T follicular helper cell (primary cell): ENCODE measurements at regions not wholly inside any gene's neighbourhood (a gene's known extent, or its start where the extent isn't known, plus 50 kb on each side); places are given as distances from the start of the nearest gene placed in this dataset.

ENCODE experiments used
- DNase-seq: peaks from one replicate; pipeline ENCODE4 v3.0.0-alpha.2; 2020; ENCODE audit warnings: low read depth

DNA sequence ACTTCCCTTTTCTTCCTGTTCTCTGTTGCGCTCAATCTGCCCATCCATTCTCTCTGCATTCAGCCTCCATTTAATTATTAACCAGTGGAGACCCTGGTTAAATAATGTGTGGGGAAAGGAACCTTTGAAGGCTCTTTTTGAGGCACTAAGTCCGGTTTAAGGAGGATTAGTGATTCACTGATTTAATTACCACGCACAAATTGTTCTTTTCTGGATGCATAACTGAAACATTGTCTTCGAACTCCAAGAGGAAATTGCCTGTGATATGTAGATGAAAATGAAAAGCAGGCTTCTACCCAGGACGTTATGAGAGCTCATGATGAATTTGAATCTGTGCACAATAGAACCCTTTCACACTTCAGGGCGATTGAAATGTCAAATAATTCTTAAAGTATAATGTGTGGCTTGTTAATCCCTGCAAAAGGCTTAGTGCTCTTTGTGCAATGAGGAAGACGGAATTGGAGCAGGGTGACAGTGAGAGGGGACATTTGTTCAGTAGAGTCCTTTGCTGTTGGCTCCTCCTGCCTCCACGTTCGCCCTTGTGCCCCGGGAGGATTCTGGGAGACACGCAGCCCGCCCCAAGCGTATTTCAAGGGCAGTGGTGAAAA lies 51.1 kb upstream of the ZNF236 start:
- DNase-seq: no peak

DNA sequence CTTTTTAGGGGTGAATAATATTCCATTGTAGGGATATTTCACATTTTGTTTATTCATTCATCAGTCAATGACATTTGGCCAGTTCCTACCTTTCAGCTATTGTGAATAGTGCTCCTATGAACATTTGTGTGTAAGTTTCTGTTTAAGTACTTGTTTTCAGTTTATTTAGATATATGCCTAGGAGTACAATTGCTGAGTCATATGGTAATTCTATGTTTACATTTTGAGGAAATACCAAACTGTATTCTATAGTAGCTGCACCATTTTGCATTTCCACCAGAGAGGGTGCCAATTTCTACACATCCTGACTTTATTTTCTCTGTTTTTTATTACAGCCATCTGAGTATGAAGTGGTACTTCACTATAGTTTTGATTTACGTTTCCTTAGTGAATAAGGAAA lies 54.4 kb upstream of the ZNF236 start:
- no peak for DNase-seq

DNA sequence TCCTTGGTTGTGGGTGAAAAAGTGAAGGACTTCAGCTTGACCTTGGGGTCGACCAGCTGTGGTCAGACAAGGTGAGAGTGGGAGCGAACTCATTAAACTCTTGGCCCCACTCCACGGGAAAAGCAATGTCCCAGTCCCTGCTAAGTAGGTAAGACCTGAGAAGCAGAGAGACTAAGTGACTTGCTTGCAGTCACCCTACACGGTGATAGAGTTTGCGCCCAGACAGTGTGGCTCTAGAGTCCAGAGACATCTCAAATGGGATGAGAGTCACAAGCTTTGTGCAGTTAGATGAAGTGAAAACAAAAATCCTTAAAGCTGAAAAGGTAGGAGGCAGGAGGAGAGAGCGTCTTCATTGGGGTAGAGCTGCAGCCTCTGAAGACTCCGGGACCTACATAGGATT lies 55.9 kb upstream of the ZNF236 start:
- DNase-seq: no peak

DNA sequence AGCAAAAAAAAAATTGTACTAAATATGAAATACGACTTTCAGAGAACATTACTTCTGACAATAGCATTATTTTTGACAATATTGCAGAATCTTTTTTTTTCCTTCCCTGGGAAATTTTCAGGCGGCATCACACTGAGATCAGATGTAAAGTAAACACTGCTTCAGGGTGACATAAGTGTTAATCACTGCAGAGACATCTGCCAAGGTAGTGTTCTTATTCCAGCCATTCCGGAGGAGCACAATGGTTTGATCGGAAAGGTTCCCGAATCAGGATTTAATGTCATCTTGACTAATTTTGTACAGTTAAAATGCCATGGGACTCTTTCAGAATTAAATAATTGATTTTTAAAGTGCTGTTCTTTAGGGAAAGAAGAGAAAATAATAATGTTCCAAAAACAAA lies 56.7 kb upstream of the ZNF236 start:
- no peak for DNase-seq

DNA sequence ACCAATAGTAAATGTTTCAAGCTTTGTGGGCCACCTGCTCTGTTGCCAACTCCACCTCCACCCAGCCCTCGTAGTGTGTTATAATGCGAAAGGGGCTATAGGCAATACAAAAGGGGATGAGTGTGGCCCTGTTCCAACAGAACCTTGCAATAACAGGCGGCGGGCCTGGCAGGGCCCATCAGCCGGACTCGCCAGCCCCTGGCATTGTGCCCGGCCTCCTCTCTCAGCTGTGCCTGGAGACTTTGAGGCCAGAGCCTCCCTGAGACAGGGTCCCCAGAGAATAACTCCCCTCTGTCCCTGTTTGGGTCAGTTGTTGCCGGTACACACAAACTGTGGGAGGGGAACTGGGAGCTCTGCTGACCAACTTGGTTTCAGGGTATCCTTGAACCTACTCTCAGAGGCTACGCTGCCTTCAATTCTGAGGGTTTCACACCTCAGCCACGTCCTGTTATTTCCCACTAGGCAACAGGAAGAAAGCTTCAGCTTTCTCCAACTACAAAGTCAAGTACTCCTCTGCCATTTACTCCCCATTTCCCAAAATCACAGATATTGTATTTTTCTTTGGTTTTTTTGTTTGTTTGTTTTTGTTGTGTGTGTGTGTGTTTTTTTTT lies 58.0 kb upstream of the ZNF236 start:
- no peak for DNase-seq

DNA sequence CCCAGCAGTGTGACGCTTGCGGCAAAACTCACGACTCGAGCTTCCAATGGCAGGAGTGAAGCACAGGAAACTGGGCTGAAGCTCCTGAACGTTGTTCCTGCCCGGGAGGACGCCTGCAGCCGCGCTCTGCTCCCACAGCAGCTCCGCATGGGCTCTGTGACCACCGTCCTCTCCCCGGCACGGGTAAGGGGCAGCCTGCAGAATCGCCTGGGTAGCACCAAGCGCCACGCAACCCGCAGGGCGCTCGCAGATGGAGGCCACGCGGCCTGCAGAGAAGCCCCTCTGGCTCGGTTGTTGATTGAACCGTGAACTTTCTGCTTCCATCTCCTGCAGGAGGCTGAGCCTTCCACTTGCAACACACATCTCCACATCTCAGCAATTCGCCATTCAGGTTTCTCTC lies 63.3 kb upstream of the ZNF236 start:
- DNase-seq: no peak

DNA sequence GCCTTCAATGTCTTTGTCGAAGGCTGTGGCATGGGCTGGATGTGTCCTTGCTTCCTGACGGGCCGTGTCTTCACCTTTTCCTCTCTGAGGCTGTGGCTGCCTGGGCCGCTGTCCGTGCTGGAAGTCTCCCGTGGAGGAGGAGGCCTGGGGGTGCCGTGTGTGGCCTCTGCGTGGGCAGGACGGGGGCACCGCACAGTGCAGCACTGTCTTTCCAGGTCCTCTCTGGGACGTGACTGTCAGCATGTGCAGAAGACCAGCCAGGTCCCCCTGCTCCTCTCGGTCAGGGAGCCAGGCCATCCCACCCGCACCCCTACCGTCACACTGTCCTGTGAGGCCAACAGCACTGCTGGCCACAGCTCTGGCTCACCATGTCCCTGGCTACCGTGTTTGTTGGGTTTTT lies 64.4 kb upstream of the ZNF236 start:
- no peak for DNase-seq

DNA sequence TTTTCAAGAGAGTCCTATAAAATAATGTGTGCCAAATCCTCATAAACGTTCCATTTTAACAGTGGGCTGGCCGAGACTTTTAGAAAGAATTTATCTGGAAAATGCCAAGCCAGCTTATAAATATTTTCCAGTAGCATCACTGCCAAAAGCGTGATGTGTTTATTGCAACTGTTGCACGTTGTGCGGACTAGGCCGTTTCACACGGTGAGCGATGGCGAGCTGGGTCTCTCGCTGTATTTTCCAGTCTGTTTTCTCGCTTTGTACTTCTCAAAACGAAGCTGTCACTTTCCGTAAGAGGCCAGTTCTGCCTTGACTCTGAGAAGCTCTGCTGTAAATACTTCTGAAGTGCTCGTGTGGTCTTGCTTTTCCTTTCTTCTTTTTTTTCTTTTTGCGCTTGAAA lies 65.0 kb upstream of the ZNF236 start:
- no peak for DNase-seq

DNA sequence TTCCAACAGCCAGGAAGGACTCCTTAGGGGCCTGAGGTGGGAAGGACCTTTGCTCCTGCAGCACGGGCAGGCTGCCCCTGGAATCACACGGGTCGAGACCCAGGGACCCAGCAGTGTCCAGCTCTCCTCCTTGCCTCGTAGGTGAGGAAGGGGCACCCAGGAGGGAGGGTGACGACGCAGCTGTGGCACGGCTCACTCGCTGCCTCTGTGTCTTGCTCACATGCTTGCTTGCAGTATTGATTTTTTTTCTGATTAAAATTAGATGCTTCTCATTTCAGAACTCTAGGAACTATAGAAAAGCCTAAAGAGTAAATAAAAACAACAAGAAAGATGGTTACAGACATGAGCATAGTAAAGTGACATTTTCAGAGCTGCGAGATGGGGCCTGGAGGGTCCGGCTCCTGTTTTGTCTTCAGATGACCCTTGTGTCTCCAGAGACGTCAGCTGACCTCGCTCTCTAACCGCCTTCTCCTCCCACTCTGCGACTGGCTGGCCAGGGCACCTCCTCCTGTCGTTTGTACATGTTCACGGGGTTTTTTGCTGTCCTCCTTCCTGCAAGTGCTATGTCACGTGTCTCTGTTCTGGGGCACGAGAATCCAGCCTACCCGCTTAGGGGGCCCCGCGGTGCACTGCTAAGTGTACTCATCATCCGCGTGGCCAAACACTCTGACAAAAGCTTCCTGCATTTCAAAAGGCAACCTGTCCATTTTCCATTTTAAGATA lies 65.7 kb upstream of the ZNF236 start:
- DNase-seq: no peak

DNA sequence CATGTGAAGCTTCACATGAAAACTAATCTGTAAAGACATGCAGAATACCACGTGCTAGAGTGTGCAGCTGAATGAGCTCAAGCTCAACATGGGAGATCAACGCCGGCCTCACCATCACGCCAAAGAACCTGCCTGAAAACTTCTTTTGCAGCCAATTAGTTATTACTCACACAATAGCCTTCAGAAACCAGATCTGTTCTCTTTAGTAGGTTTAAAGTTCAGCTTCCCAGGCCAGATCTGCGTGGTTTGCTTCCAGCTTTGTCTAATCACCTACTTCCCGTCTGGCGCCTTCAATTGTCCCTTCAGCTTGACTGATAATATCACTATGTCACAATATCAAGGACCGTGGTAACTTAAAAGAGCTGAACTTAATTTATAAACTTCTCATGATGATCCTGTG lies 68.0 kb upstream of the ZNF236 start:
- DNase-seq: no peak

DNA sequence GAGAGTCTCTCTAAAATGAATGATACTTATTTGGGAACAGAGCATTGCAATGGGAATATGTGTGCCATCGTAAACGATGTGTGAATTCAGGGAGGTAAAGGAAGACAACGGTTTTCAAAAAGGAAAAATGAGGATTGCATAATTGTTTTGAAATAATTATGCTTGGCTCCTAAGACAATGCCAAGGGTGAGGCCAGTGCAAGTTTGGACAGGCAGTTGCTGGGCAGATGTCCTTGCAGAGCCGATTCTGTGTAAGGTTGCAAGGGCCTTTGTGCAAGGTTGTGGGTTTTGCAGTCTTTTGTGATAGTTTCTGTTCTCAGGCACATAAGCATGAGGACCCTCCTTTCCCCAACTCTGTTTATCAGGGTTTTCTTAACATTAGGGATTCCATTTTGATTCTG lies 70.0 kb upstream of the ZNF236 start:
- no peak for DNase-seq

DNA sequence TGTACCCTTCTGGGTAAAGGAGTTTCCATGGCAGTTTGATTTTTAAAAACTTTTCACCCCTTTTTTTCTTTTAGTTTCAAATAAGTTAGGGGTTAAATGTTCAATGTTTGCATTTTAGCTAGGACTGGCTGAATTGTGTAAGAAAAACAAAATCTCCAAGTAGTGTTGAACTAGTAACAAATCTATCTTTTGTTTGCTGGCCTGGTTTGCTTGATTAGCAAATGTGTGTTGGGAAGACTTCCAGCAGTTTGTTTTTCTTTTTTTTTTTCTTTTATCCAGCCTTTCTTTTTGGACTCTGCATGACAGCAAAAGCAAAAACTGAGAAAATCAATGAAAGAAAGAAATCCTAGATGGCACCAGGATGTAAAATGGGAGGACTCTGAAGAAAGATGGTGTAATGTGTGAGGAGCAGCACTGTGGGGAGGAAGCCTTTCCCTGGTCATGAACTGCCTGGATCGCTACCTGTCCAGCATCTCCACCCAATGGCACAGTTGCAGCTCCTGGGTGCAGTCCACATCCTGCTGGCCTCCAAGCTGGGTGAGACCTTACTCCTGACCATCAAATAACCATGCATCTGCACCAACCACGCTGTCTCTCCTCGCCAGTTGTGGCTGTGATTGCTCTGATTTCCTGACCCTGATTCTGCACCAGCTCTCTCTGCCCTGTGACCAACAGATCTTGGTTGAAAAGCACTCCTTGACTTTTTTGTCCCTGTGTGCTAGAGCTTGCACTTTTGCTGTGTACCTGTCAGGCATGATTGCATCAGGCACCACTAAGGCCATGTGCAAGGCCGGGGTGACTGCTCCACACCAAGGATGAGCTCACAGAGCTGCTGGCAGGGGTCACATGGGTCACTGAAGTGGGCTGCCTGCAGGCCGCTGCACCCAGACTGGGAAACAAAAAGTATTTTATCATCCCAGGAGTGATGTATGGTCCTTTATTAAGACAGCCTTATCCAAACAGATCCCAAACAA lies 71.2 kb upstream of the ZNF236 start:
- no peak for DNase-seq

DNA sequence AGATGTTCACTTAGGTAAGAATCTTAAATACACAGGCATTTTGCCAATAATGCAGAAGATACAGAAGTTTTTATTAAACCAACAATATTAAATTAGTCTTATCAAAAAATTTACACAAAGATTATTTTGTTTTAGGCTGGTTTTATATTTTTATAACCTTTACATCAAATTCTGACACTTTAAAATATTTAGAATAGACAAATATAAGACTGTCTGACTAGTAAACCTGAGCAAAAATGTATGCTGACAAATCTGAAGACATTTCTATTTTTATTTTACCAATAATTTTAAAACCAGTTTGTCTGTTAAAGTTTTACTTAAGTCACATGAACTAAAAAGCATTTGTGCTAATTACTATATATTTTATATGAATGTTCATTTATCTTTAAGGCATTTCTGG lies 72.1 kb upstream of the ZNF236 start:
- DNase-seq: no peak

DNA sequence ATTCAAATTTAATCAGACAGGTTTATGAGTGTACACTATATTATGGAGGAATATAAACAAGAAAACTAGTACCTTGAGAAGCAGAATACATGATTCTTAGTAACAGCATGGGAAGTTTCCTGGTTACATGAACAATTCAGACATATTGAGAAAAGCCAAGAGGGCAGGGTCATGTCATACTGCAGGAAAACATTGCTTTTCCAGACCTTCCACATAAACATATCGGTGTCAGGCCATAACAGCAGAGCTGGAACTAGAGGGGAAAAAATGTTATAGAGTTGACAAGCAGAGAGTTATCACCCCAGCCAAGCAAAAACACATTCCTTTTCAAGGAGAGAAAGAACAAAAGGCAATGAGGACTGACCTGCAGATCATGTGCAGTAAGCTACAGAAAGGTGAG lies 74.7 kb upstream of the ZNF236 start:
- DNase-seq: no peak

DNA sequence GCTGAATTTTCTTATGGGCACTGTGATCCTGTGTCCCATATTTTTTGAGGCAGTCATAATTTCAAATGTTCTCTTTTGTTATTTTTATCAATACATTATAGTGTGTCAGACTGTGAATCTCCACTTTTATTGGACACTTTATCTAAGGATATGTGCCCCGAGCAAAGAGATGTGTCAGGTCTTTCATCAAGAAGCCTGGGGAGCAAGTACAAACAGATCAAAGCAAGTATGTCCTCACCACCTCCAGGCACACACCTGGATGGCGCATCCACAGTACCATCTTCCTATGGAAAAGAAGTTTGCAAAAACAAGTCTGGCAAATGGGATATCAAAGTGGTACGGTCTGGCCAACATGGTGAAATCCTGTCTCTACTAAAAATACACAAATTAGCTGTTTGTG lies 81.0 kb upstream of the ZNF236 start:
- DNase-seq: no peak

DNA sequence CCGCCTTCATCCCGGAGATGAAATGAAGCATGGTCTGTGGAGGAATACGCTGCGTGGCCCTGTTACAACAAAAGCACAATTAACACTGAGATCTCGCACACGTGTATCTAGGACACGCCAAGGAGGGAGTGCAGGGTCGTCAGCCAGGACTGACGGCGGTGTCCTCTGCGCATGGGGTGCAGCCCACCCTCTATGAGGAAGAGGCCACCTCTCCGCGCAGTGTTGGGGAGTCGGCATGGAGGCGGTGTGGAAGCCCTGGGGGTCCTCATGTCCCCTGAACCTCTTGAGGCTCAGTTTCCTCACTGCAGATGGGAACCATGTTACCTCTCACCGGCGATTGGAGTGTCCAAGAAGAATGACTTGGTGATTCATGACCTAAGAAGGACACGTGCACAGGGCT lies 86.0 kb upstream of the ZNF236 start:
- DNase-seq: no peak

DNA sequence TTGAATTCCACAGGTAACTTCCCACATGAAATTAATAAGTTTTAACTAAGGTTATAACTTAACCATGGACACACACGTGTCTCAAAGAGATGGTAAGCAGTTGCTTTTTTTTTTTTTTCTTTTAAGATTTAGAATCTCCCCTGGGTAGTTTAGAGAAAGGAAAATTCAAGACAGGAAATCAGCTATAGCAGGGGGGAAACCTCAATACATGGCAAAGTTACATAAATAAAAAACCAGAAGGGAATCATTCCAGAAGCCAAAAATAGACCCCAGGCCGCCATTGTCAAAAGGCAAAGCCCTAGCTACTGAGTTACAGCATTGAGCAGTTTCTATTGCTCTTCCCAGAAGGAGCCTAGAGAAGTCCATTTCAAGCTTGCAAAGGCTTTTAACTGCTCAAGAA lies 91.5 kb upstream of the ZNF236 start:
- no peak for DNase-seq

DNA sequence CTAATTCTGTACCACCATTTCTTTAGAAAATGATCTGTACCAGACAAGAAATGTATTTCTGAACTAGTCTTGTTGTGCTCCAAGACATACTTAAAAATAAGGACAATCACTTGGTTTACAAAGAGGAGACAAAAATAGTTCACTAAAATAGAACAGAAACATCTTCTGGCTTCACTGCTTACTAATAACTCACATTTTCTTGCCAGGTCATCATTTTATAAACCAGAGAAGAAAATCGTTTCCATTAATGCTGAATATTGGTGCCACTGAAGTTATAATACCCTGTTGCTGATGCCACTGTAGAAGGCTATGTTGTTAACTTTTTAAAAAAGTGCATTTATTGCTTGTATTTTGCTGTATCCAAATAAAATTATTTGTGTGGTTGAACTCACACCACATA lies 94.8 kb upstream of the ZNF236 start:
- DNase-seq: no peak

DNA sequence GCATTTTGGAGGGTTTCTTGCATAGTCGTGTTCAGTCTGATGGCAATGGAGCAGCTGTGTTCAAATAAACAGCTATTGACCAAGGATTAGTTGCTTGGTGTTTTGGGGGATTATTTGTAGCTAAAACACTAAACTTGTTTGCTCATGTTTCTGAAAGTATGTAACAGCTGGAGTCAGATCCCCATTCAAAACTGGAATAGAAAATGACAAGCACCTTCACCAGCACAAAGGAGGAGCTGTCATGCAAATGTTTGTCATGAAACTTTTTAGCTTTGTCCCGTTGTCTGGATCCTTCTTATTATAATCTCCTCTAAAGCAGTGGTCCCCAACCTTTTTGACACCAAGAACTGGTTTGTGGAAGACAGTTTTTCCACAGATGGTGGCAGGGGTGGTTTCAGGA lies 96.9 kb upstream of the ZNF236 start:
- no peak for DNase-seq

DNA sequence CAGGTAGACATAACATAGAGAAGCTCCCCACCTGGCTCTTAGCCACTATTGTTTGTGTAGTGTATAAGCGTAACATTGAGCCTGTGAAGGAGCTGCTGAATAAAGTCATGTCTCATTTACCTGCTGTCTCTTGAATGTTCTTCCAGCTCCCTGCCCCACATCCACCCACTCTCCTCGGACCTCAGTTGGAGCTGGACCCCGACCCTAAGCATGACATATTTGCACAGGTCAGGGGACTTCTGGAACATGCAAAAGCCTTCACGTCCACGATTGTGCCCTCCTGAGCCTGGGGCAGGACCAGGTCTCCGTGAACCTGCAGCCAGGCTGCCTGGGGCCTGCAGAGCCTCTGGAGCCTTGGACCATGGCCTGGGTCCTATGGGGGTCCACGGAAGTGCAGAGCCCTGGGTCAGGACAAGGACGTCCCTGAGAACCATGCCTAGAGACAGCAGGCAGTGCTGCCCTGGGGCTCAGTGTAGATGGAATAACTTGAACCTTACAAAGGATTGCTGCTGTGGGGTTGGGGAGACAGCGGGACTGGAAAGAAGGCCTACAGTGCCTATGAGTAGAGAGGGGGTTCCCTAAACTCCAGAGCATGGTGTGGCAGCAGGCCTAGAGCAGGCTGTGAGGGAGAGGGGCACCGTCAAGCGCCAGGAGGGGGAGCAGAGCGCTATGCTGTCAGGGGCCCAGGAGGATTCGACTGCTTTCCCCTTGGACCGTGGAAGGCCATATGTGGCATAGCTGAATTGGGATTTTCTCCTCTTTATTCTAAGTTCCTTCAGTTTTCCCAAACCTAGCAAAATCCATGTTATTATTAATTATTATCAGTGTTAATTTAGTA lies 99.9 kb upstream of the ZNF236 start:
- DNase-seq: no peak

DNA sequence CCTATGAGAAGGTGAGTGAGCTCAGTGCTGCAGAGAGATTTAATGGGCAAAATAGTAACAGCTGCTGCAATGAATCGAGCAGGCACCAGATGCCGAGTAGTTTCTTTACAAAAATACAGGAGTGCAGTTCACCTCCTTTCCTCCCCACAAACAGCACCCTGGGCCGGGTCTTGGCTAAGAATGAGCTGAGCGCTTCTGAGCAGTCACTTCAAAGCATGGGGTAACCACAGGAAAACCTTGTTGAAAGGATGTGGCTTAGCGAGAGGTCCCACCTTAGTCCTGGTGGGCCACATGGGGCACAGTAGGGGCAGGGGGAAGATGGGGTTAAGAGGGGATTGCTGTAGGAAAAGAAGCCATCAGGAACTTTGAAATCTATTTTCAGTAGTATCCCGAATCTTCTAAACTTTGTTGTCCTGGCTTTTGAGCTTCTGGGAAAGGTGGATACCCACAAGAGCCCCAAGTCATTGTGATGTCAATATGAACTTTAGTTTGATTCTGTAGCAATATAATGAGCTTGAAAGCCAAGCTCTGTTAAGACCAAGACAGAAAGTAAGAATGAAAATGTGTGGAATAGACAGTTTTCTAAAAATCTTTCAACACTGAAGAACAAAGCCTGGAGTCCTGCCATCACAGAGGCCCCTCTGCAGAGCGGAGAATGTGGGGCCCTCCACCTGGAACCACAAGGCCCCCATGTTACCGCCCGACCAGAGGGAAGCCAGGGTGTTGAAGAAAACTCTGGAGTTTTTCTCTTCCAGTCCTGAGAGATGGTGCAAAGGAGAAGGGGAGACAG lies 101.0 kb upstream of the ZNF236 start:
- peak; percentile 32 for DNase-seq
